Gastrocnemius medialis (tissue), 4 donors: ENCODE measurements at regions not wholly inside any gene's neighbourhood (a gene's known extent, or its start where the extent isn't known, plus 50 kb on each side); places are given as distances from the start of the nearest gene placed in this dataset.

ENCODE experiments used
- POLR2A ChIP-seq, 2 donors: fragments of 450-650 bp; IDR thresholded peaks; one replicate each; pipeline ENCODE4 v1.6.1; 2017; ENCODE audit warnings: antibody characterized with exemption in 2 of 2, mild to moderate bottlenecking in 2 of 2, moderate library complexity in 2 of 2
- TF ChIP-seq, protein P1 (sequence below), 5 experiments: fragments of 450-650 bp in 3 of 5; fragments of 200-600 bp in 2 of 5; sonication (generic) in 2 of 5; IDR thresholded peaks in 4 of 5; conservative IDR thresholded peaks in 1 of 5; 1 replicate in 4 of 5; 2 replicates in 1 of 5; pipeline ENCODE4 v1.5.1; 2016 to 2019; ENCODE audit warnings: antibody characterized with exemption in 5 of 5, mild to moderate bottlenecking in 3 of 5, moderate library complexity in 3 of 5

DNA sequence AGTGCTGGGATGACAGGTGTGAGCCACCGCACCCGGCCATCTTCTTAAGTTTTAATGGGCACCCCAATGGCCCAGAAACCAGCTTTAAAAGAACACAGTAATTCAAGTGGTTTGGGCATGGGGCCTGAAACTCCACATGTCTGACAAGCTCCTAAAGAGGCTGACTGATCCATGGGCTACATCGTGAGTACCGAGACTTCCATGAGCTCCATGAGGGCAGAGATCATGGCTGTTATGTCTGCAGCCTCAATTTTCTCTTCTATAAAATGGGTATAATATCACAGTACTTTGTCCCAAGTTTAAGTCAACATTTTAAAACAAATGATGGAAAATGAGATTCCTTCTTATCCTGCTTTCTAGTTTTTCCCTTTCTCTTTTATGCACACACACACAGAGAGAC, 397.6 kb upstream of the MAF start:
- TF ChIP-seq, protein P1, sequence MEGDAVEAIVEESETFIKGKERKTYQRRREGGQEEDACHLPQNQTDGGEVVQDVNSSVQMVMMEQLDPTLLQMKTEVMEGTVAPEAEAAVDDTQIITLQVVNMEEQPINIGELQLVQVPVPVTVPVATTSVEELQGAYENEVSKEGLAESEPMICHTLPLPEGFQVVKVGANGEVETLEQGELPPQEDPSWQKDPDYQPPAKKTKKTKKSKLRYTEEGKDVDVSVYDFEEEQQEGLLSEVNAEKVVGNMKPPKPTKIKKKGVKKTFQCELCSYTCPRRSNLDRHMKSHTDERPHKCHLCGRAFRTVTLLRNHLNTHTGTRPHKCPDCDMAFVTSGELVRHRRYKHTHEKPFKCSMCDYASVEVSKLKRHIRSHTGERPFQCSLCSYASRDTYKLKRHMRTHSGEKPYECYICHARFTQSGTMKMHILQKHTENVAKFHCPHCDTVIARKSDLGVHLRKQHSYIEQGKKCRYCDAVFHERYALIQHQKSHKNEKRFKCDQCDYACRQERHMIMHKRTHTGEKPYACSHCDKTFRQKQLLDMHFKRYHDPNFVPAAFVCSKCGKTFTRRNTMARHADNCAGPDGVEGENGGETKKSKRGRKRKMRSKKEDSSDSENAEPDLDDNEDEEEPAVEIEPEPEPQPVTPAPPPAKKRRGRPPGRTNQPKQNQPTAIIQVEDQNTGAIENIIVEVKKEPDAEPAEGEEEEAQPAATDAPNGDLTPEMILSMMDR (IDR thresholded peaks at IDR 0.05 in 4 of 5, conservative IDR thresholded peaks at IDR 0.05 in 1 of 5): no peak
- no peak for TF ChIP-seq POLR2A (IDR thresholded peaks at IDR 0.05)
